ENCODE measurements at regions not wholly inside any gene's neighbourhood (a gene's known extent, or its start where the extent isn't known, plus 50 kb on each side); places are given as distances from the start of the nearest gene placed in this dataset.

- no peak overlapping the region for H3K27ac ChIP-seq
- no peak for TF ChIP-seq ZFX (IDR thresholded peaks at IDR 0.05)
- TF ChIP-seq CTCF (conservative IDR thresholded peaks at IDR 0.05) = no peak
These were observed 297.5 kb upstream of the KLF3 start for GRCh38 chr4:38366456-38366855.

GRCh38 chr4:38366997-38367396 is 297.0 kb upstream of the KLF3 start:
- no peak overlapping the region for H3K27ac ChIP-seq
- TF ChIP-seq CTCF (conservative IDR thresholded peaks at IDR 0.05) (no peak), ZFX (IDR thresholded peaks at IDR 0.05) (no peak)

GRCh38 chr4:38367642-38368174 is 296.3 kb upstream of the KLF3 start:
- no peak for TF ChIP-seq CTCF (conservative IDR thresholded peaks at IDR 0.05)
- no peak for TF ChIP-seq ZFX (IDR thresholded peaks at IDR 0.05)
- H3K27ac ChIP-seq = no peak overlapping the region

- no peak overlapping the region for H3K27ac ChIP-seq
- TF ChIP-seq ZFX (IDR thresholded peaks at IDR 0.05) = no peak
- no peak for TF ChIP-seq CTCF (conservative IDR thresholded peaks at IDR 0.05)
These were observed 295.4 kb upstream of the KLF3 start for GRCh38 chr4:38368613-38369012.

GRCh38 chr4:38371391-38371851 is 292.6 kb upstream of the KLF3 start:
- H3K27ac ChIP-seq = no peak overlapping the region
- TF ChIP-seq CTCF (conservative IDR thresholded peaks at IDR 0.05) (no peak), ZFX (IDR thresholded peaks at IDR 0.05) (no peak)

- TF ChIP-seq CTCF (conservative IDR thresholded peaks at IDR 0.05) (no peak), ZFX (IDR thresholded peaks at IDR 0.05) (no peak)
- H3K27ac ChIP-seq = no peak overlapping the region
These were observed 290.6 kb upstream of the KLF3 start for GRCh38 chr4:38373375-38373774.

GRCh38 chr4:38377195-38377594 is 286.8 kb upstream of the KLF3 start:
- H3K27ac ChIP-seq = no peak overlapping the region
- TF ChIP-seq ZFX (IDR thresholded peaks at IDR 0.05) (no peak), CTCF (conservative IDR thresholded peaks at IDR 0.05) (no peak)

All from C4-2B (cell line).